HCT116 (cell line): ENCODE measurements at regions not wholly inside any gene's neighbourhood (a gene's known extent, or its start where the extent isn't known, plus 50 kb on each side); places are given as distances from the start of the nearest gene placed in this dataset.

ENCODE experiments used
- ATAC-seq: fragments of 200-7000 bp; cut with Tn5 transposase; 2 replicates; pipeline ENCODE4 v1.9.1; 2020; ENCODE audit warnings: mild to moderate bottlenecking, moderate library complexity
- BruUV-seq: library from RNA; stranded (reverse); fragments of 400-500 nt; replicated peaks from 2 replicates; lab custom pipeline; 2021; lab: Mats Ljungman, UMichigan
- CTCF ChIA-PET: fragments of 300-600 bp; sonication (Branson Sonifier 250); formaldehyde crosslinking; loops from one replicate; lab custom pipeline; 2021; ENCODE audit warnings: antibody characterized with exemption; lab: Charles Lee
- POLR2A ChIA-PET: fragments of 300-600, 350-600 bp; sonication (Branson Sonifier 250); formaldehyde crosslinking; loops from one replicate; lab custom pipeline; 2021; ENCODE audit warnings: antibody characterized with exemption; lab: Charles Lee
- RAD21 ChIA-PET, 2 experiments: fragments of 300-600 bp; sonication (Branson Sonifier 250); formaldehyde crosslinking; loops; one replicate each; lab custom pipeline; 2023; ENCODE audit warnings: low total read pairs in 2 of 2; ENCODE audit not compliant: uncharacterized antibody in 2 of 2, unreplicated experiment in 2 of 2, low non-redundant PET in 1 of 2; lab: Charles Lee
- DNase-seq: peaks from one replicate; pipeline ENCODE4 v3.0.0-alpha.2; 2010; ENCODE audit warnings: low read depth, low spot score
- H2AFZ ChIP-seq: fragments of 200-600 bp; shearing (Covaris generic), sonication (generic); 2 replicates; pipeline ENCODE4 v1.6.1; 2017; ENCODE audit warnings: low read depth, mixed run types, mixed read lengths, antibody characterized with exemption, low read length; ENCODE audit not compliant: poor library complexity, severe bottlenecking
- H3K27ac ChIP-seq: 2 replicates; pipeline ENCODE4 v1.5.1; 2012; ENCODE audit warnings: low read depth, low read length
- H3K27me3 ChIP-seq: fragments of 200-600 bp; sonication (generic); 2 replicates; pipeline ENCODE4 v1.6.1; 2016; ENCODE audit warnings: mixed run types, low read length, mixed read lengths; ENCODE audit not compliant: insufficient read depth
- H3K36me3 ChIP-seq, 2 experiments: fragments of 200-500 bp in 1 of 2; fragments of 200-600 bp in 1 of 2; sonication (Bioruptor generic) in 1 of 2; sonication (generic) in 1 of 2; 2 replicates each; pipeline versions ENCODE4 v1.5.1 to v1.6.1; 2014 to 2016; ENCODE audit warnings: low read length in 2 of 2, inconsistent platforms in 1 of 2, mixed read lengths in 1 of 2, mixed run types in 1 of 2; ENCODE audit not compliant: insufficient read depth in 2 of 2, control insufficient read depth in 1 of 2
- H3K4me1 ChIP-seq, 2 experiments: fragments of 200-600 bp in 1 of 2; sonication (generic) in 1 of 2; 2 replicates each; pipeline versions ENCODE4 v1.5.1 to v1.6.1; 2012 to 2017; ENCODE audit warnings: low read length in 2 of 2, inconsistent platforms in 1 of 2, mild to moderate bottlenecking in 1 of 2, mixed read lengths in 1 of 2, mixed run types in 1 of 2, moderate library complexity in 1 of 2; ENCODE audit not compliant: insufficient read depth in 2 of 2, control insufficient read depth in 1 of 2
- H3K4me2 ChIP-seq: fragments of 200-600 bp; sonication (generic); 2 replicates; pipeline ENCODE4 v1.6.1; 2017; ENCODE audit warnings: mixed run types, low read length, mixed read lengths
- H3K4me3 ChIP-seq, 2 experiments: fragments of 200-600 bp in 1 of 2; sonication (generic) in 1 of 2; replicated peaks in 1 of 2; 2 replicates each; pipeline ENCODE4 v1.5.1; 2011 to 2016; ENCODE audit warnings: low read length in 2 of 2, control low read depth in 1 of 2, low read depth in 1 of 2, mild to moderate bottlenecking in 1 of 2, mixed read lengths in 1 of 2, mixed run types in 1 of 2
- H3K79me2 ChIP-seq: fragments of 200-600 bp; sonication (generic); 2 replicates; pipeline ENCODE4 v1.6.1; 2017; ENCODE audit warnings: mild to moderate bottlenecking, mixed run types, low read length, moderate library complexity, mixed read lengths; ENCODE audit not compliant: insufficient read depth
- H3K9ac ChIP-seq: fragments of 200-600 bp; sonication (generic); 2 replicates; pipeline ENCODE4 v1.6.1; 2016; ENCODE audit warnings: low read length, mixed read lengths
- H3K9me2 ChIP-seq: fragments of 200-600 bp; sonication (generic), shearing (Covaris generic); 2 replicates; pipeline ENCODE4 v1.6.1; 2017; ENCODE audit warnings: mixed run types, mild to moderate bottlenecking, moderate library complexity; ENCODE audit not compliant: insufficient read depth
- H3K9me3 ChIP-seq, 2 experiments: fragments of 200-500 bp in 1 of 2; fragments of 200-600 bp in 1 of 2; sonication (Bioruptor generic) in 1 of 2; sonication (generic) in 1 of 2; 2 replicates each; pipeline ENCODE4 v1.6.1; 2014 to 2017; ENCODE audit warnings: low read length in 2 of 2, mixed read lengths in 2 of 2, inconsistent platforms in 1 of 2, low read depth in 1 of 2, mild to moderate bottlenecking in 1 of 2, mixed run types in 1 of 2, moderate library complexity in 1 of 2; ENCODE audit not compliant: control insufficient read depth in 1 of 2, insufficient read depth in 1 of 2
- H4K20me1 ChIP-seq: fragments of 200-600 bp; sonication (generic), shearing (Covaris generic); 2 replicates; pipeline ENCODE4 v1.6.1; 2017; ENCODE audit warnings: mixed run types, mild to moderate bottlenecking, moderate library complexity; ENCODE audit not compliant: insufficient read depth
- CTCF ChIP-seq, 3 experiments: fragments of 200-600 bp in 1 of 3; sonication (generic) in 1 of 3; IDR thresholded peaks in 2 of 3; conservative IDR thresholded peaks in 1 of 3; 2 replicates each; pipeline ENCODE4 v1.5.1; 2012 to 2017; ENCODE audit warnings: low read depth in 2 of 3, low read length in 2 of 3, antibody characterized with exemption in 1 of 3, borderline replicate concordance in 1 of 3, control low read depth in 1 of 3, mild to moderate bottlenecking in 1 of 3, mixed read lengths in 1 of 3, mixed run types in 1 of 3, moderate library complexity in 1 of 3; ENCODE audit not compliant: insufficient read depth in 1 of 3
- EZH2phosphoT487 ChIP-seq: fragments of 200-600 bp; IDR thresholded peaks from 2 replicates; pipeline ENCODE4 v1.6.1; 2018; ENCODE audit warnings: antibody characterized with exemption, borderline replicate concordance
- FOSL1 ChIP-seq: IDR thresholded peaks from 2 replicates; pipeline ENCODE4 v1.6.1; 2012; ENCODE audit warnings: low read depth
- JUND ChIP-seq: IDR thresholded peaks from 2 replicates; pipeline ENCODE4 v1.6.1; 2012
- POLR2A ChIP-seq: IDR thresholded peaks from 2 replicates; pipeline ENCODE4 v1.7.0; 2011; ENCODE audit warnings: borderline replicate concordance; ENCODE audit not compliant: insufficient read depth, insufficient read length; ENCODE audit errors: extremely low read depth
- TCF7L2 ChIP-seq: IDR thresholded peaks from 2 replicates; pipeline ENCODE4 v1.7.0; 2011; ENCODE audit warnings: borderline replicate concordance, inconsistent platforms; ENCODE audit not compliant: insufficient read depth, insufficient read length; ENCODE audit errors: extremely low read depth
- intact Hi-C: fragments of 100-400 bp; cut with micrococcal nuclease; formaldehyde crosslinking; loops from 2 replicates; pipeline ENCODE4 v1.10.0; 2022

- H3K27me3 ChIP-seq = no peaks in the 10 kb centered on the region
- no peak overlapping the region for H3K4me3 ChIP-seq
- ATAC-seq (no peak), DNase-seq (no peak)
- ChIA-PET POLR2A (no interaction called here), RAD21 (no interaction called here), CTCF (no interaction called here)
- no peaks in the 10 kb centered on the region for H3K36me3 ChIP-seq
- TF ChIP-seq FOSL1 = no peak
- no peak for TF ChIP-seq EZH2phosphoT487
- no peak for TF ChIP-seq POLR2A
- TF ChIP-seq JUND = no peak
- TF ChIP-seq CTCF (IDR thresholded peaks at IDR 0.05 in 2 of 3, conservative IDR thresholded peaks at IDR 0.05 in 1 of 3; ENCODE audit: borderline replicate concordance in 1 of 3, insufficient read depth in 1 of 3, low read depth in 2 of 3, low read length in 2 of 3) = no peak
- no peak for TF ChIP-seq TCF7L2
- no peaks in the 10 kb centered on the region for H3K79me2 ChIP-seq
- BruUV-seq = no TSS peak
- H3K4me1 ChIP-seq = no peaks in the 10 kb centered on the region
- intact Hi-C loops = loop anchor here (5.0 kb wide), 1 partner anchor 33 kb away; no protein-coding TSS in a partner anchor
- H4K20me1 ChIP-seq = no peaks in the 10 kb centered on the region
- H3K9me3 ChIP-seq = no peaks in the 10 kb centered on the region
- H3K27ac ChIP-seq = no peak overlapping the region
- no peaks in the 10 kb centered on the region for H3K9me2 ChIP-seq
- H3K9ac ChIP-seq = no peak overlapping the region
- no peak overlapping the region for H2AFZ ChIP-seq
- no peak overlapping the region for H3K4me2 ChIP-seq
Measured at GRCh38 chr3:124639406-124640237, 90.6 kb upstream of the UMPS start.
